NCI-H1048 (cell line): ENCODE measurements at regions not wholly inside any gene's neighbourhood (a gene's known extent, or its start where the extent isn't known, plus 50 kb on each side); places are given as distances from the start of the nearest gene placed in this dataset.

Experiments
- DNase-seq: peaks from one replicate; lab custom pipeline; 2025; lab: John Stamatoyannopoulos, UW

DNA sequence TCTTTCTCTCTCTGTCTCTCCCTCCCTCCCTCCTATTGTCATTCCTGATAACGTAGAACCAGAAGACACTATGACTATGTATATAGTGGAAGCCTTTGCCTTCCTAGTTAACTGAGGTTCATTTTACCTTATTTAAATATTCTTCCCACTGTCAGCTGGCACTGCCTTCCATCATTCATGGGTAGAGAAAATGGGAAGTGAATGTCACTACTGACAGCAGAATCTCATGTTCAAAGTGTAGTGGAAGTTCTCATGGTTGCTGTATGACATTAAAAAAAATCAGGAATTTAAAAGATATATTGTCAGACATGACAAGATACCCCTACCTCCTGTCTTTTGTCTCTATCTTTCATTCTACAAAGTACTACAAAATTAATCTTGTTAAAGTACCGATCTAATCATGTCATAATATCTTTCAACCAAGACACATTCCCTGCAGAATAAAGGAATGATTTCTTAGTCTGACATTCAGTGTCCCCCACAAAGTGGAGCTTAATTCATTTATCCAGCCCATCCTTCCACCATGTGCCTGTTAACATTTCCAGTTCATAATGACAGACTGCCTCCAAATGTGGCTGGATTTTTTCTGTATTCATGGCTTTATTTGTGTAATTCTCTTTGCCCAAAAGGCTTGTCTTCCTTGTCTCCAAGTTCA lies 250.1 kb upstream of the CDH20 start:
- no peak for DNase-seq

- DNase-seq: no peak
Observed at GRCh38 chr18:61085036-61085435, 248.2 kb upstream of the CDH20 start.

GRCh38 chr18:61085761-61086160 lies 247.5 kb upstream of the CDH20 start:
- no peak for DNase-seq

GRCh38 chr18:61086657-61087056 lies 246.6 kb upstream of the CDH20 start:
- DNase-seq: no peak

DNA sequence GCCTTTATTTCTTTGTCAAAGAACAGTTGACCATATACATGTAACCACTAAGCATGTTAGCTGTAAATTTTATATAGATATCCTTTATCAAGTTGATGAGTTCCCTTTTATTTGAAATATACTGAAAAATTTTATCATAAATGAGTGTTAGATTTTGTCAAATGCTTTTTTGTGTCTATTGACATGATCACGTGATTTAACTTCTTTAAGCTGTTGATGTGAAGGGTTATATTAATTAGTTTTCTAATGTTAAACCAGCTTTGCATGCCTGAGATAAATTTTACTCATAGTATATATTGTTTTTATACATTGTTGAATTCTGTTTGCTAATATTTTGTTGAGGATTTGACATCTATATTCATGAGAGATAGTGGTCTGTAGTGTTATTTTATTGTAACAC lies 241.9 kb upstream of the CDH20 start:
- DNase-seq: no peak

GRCh38 chr18:61093965-61094364 lies 239.3 kb upstream of the CDH20 start:
- DNase-seq: no peak

DNA sequence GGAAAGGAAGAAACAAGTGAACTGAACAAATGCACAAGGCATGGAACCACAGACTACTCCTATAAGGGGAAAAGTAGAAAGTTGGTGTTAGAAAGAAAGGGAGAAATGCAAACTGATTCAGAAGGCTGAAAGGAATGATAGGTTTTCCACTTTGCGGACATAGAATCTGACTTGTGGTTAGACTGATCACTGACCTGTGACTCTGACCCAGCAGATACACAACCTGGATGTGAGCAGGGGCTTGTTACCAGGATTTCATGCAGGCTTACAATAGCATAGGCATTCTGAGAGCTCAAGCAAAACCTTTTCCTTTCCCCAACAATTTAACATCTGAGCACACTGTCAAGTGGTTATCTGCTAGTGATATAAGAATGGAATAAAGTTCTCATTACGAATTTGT lies 237.0 kb upstream of the CDH20 start:
- no peak for DNase-seq

DNA sequence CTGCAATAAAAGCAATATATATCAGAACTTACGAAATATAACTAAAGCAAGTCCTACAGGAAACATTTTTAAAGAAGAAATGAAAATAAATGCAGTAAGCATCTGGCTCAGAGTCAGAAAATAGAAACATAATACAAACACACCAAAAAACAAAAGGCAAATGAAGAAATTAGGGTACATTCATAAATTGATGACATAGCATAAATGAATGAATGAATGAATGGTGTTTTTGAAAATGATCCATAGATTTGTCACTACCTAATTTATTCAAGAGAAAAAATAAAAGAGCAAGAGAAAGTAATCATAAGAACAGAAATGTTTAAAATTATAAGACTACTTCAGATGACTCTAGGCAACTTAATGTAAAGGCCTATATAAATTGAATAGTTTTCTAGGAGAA lies 226.1 kb upstream of the CDH20 start:
- no peak for DNase-seq

DNA sequence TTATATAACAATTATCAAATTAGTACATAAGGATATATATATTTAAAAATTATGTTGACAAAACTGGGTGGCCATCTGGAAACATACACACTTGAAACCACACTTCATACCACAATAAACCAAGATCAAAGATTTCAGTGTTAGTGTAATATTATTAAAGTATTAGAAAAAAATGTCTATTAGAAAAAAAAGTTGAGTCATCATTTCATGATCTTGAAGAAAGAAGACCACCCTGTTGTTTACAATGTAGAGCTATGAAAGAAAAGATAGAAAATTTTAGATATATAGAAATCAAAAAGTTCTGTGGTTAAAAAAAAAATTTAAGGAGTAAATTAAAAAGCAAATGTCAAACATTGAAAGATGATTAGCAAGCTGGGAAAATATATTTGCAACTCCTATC lies 224.5 kb upstream of the CDH20 start:
- DNase-seq: no peak

DNA sequence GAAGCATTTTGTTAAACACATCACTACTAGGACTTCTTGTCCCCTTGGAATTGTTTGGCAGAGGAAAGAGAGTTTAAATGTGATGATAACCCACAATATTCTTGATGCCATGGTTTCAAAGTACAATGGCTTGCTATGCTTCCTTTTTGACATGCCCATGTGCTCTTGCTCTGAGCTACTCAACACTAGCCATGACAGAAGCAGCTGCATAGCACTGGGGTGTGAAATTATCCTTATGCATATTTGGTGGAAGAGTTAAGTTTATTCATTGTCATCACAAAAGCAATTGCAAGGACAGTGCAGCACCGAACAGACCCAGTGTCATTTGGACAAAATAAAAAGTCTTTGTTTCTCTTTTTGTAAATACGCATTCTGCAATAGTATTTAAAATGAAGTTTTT lies 209.9 kb upstream of the CDH20 start:
- DNase-seq: no peak

DNA sequence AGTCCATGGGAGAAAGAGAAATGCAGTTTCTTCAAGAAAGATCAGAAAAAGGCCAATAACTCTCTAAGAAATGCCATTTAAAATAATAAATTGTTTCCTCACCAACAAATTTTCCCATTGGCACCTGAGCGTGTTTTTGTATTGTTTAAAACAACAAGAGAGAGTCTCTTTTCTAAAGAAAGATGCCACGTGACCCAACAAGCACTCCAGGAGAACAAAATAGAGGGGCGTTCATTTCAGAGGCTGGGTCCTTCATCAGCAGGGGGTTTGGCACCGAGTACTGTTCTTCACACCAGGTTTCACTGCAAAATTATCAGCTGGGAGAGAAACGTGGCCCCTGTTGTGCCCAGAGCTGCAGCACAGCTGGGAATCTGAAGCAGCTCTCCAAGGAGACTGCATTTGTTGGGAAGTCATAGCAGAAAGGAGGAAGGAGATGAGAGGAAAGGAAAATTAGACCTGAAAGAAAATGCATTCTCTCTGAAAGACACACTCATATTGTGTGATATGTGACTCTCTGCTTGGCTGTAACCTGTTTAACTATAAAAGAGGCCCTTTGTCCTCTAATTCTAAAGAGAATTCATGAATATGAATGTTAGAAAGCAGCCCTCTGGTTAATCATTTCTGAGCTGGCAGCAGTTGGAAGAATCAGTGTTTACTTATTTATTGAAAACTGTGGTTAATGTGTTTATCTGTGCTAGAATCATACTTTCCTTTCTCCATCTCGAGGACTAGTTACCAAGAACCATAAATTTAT lies 205.3 kb upstream of the CDH20 start:
- no peak for DNase-seq

DNA sequence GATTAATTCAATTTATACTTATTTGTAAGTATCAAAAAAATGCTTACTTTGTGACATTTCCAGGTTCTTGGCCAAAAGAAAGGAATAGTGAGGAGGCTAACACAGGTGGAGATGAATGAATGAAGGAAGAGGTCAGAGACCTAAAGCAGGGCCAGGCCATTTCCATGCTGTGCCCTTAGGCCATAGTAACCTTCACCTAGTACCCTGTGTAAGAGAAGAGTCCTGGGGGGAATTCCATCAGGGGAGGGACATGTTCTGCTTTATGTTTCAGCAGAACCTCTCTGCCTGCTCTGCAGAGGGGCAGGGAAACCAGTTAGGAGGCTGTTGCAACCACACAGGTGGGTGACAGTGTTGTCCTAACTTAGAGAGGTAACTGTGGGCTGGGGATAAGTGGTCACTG lies 204.2 kb upstream of the CDH20 start:
- no peak for DNase-seq

- DNase-seq: no peak
Observed at GRCh38 chr18:61132031-61132430, 201.2 kb upstream of the CDH20 start.

DNA sequence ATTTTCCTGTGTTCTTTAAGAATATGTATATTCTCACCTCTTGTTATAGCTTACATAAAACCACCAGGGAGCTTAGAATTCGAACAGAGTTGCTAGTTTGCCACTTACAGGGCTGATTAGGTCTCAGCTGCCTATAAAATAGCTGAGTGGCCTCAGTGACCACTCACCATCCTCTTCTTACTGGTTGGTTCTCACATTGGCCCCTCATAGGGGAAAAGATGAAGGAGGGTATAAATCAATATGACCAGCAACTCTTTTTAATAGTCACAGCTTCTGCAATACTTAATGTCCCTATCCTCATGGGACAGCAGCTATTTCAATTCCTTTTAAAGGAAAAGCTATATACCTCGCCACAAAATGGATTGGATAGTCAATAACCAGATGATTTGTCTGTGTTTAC lies 199.4 kb upstream of the CDH20 start:
- no peak for DNase-seq

GRCh38 chr18:61136711-61137251 lies 196.4 kb upstream of the CDH20 start:
- DNase-seq: no peak

DNA sequence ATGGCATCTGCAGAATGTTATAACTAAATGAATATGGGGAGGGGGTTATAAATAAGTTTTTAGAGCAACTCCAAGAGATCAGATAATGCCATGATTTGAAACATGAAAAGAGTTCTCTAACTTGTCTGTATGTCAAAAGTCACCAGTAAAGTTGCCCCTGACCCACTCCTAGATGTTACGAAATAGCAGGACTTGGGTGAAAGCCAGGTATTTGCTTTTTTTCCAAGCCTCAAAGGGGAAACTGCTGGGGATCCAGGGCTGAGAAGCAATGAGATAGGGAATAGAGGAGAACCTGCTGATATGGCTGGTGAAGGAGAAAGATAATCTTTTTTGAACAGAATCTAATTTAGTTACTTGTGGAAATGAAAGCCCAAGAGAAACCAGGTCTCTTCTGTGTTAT lies 191.5 kb upstream of the CDH20 start:
- no peak for DNase-seq

- DNase-seq: no peak
Observed at GRCh38 chr18:61148322-61148721, 184.9 kb upstream of the CDH20 start.

DNA sequence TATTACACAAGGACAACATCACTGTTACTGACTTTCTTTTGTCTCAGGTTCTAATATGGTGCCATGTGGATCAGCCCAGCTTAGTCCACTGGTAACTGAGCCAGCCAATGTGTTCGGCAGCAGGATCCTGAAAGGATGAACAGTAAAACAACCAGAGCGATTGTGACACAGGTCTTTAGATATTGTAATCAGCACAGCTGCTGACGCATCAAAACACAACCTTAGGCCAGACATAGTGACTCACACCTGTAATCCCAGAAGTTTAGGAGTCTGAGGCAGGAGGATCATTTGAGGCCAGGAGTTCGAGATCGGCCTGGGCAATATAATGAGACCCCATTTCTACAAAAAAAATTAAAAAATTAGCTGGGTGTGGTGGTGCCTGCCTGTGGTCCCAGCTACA lies 183.4 kb upstream of the CDH20 start:
- no peak for DNase-seq

GRCh38 chr18:61153571-61153970 lies 179.7 kb upstream of the CDH20 start:
- DNase-seq: no peak

- DNase-seq: no peak
Observed at GRCh38 chr18:61154866-61155265, 178.4 kb upstream of the CDH20 start.

- DNase-seq: no peak
Observed at GRCh38 chr18:61155586-61155985, 177.6 kb upstream of the CDH20 start.

DNA sequence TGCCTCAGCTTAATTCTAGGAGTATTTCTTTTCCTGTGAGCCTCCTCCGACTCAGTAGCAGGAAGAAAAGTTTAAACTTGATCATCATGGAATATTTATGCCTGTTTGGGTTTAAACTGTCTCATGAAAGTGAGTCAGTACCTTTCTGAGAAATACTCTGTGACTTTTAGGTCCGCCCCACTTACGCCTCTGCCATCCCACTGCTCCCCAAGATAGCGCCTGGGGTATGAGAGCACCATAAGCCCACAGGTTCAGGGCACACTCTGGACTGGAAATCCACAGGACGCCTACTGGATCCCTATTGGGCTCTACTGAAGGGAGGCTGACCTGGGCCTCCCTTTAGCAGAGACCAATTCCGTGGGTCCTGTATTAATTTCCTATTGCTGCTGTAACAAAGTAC lies 175.8 kb upstream of the CDH20 start:
- no peak for DNase-seq

GRCh38 chr18:61159246-61159645 lies 174.0 kb upstream of the CDH20 start:
- no peak for DNase-seq

DNA sequence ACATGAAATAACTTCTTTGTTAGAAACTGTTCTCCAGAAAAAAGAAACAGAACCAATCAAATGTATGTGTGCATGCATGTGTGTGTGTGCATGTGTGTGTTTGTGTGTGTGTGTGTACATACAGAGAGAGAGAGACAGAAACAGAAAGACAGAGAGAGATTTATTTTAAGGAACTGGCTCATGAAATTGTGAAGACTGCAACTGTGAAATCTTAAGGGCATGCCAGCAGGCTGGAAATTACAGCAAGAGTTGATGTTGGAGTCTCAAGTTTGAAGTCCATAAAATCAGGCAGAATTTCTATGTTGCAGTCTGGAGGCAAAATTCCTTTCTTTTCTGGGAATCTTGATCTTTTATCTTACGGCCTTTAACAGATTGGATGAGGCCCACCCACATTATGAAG lies 168.9 kb upstream of the CDH20 start:
- DNase-seq: no peak
